Globus pallidus (tissue), 1 donor: ENCODE measurements at regions not wholly inside any gene's neighbourhood (a gene's known extent, or its start where the extent isn't known, plus 50 kb on each side); places are given as distances from the start of the nearest gene placed in this dataset.
"Not testable (repeated sequence)": the region's sequence is repeated elsewhere in the genome, so short reads cannot be mapped to it uniquely, and the experiment has no call there.

Experiments used
- DNase-seq: peaks from one replicate; pipeline ENCODE4 v3.0.0-alpha.2; 2015; ENCODE audit warnings: low spot score

DNA sequence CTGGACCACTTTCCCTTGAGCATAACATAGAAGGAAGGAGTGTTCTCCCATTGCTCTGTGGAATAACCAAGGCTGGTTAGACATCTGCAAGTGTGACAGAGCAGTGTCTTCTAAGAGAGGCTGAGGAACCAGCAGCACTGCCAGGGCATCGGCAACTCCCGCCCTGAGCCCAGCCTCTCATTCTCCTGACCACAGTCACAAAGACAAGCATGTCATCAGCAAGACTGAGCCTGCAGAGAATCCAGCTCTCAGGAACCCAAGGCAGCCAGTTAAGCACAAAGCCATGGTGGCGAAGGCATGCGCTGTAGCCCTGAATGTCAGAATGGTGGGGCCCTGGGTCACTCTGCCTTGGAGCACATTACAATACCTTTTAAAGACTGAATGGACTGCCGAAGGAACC, 253.9 kb downstream of the AGTPBP1 start:
- no peak for DNase-seq

DNA sequence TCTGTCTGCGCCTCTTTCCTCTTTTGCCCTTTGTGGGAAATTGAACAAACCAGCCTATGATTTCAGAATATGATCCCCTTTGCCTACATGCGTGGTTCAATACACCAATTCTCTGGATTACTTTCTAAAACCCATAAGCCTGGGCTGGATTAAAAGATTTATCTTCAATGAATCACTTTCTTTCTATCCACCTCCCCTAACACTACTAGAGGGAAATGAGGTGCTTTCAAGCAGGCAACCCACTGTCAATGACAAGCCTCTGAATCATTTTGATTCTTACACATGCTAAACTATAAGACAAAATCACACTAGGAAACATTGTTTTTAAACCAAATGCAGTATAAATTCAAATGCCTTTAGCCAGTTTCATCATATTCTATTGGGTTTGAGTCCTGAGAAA, 257.5 kb downstream of the AGTPBP1 start:
- no peak for DNase-seq

DNA sequence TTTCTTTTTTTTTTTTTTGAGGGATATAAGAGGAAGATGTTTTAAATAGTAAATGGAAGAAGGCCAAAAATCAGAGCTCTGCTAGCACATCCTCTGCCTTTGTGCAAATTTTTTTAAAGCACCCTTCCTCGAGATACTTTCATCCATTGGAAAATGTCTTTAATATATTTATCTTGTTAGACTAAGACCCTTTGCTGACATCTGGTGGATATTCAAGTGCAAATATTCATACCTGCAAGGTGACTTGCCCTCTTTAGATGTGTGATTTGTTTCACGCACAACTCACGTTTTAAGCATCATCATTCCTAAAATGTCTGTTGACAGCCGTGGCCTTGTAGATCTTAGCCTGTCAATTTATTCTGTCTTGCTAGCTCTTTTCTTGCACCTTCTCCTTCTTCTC, 258.5 kb downstream of the AGTPBP1 start:
- DNase-seq, result no peak

DNA sequence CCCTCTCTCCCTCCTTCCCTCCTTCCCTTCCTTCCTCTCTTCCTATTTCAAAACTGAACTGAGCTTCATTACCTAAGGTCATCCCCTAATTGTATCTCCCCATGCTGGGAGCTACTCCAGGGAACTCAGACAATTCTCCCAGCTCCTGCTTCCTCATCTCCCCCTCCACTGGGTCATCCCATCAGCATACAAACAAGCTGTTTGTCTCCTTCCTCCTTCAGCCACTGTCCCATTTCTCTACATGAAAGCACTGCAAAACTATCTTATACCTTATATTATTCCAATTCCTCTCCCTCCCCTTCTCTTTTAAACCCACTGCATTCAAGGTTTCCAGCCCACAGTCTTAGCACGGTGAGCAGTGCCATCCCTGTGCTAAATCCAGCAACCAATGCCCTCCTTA, 262.4 kb downstream of the AGTPBP1 start:
- DNase-seq, result no peak

DNA sequence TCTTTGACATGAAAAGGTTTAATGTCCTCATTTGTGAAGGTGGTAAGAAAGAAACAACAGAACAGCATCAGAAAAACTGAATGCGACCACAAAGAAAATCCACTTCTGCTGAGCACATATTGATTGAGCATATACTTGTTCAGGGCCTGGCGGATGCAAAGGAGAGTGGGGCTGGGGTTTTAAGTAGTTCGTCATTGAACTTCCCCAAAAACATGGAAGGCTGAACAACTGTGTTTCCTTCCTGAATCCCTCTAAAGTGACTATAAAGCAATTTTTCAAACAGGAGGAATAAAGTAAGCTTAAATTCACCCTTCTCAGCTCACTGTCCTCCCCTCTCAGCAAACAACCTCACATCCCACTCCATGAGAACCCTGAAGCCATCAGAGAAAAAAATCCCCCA, 262.9 kb downstream of the AGTPBP1 start:
- no peak for DNase-seq

DNA sequence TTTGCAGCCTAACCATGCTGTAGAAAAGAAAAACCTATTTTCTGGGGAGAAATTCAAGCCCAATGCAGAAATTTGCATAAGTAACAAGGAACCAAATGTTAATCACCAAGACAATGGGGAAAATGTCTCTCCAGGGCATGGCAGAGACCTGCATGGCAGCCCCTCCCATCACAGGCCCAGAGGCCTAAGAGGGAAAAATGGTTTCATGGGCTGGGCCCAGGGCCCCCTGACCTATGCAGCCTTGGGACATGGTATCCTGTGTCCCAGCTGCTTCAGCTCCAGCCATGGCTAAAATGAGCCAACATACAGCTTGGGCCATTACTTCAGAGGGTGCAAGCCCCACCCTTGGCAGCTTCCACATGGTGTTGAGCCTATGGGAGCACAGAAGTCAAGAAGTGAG, 266.9 kb downstream of the AGTPBP1 start:
- DNase-seq, result not testable (repeated sequence)

DNA sequence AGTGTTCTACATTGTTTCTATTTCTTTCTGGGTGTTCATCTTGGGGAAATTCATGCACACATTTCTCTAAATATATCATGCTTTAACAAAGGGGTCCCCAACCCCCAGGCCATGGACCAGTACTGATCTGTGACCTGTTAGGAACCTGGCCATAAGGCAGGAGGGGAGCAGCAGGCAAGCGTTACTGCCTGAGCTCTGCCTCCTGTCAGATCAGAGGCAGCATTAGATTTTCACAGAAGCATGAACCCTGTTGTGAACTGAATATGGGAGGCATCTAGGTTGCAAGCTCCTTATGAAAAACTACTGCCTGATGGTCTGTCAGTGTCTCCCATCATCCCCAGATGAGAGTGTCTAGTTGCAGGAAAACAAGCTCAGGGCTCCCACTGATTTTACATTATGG, 270.0 kb downstream of the AGTPBP1 start:
- DNase-seq, result no peak

DNA sequence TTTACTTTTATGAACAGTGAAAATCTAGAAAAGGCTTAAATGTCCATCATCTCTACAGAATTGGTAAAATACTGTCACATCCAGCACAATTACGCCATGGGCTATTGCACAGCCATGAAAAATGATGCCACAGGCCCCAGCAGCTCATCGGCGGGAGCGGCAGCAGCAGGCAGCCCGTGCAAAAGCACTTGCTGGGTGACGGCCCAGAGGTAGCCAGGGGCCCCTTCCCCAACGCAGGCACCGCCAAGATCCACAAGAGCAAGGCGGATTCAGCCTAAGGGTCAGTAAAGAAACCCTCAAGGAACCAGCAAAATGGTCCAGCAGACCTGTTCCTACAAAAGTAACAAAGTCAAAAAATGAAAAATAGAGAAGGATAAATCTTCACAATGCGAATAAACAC, 272.7 kb downstream of the AGTPBP1 start:
- no peak for DNase-seq

DNA sequence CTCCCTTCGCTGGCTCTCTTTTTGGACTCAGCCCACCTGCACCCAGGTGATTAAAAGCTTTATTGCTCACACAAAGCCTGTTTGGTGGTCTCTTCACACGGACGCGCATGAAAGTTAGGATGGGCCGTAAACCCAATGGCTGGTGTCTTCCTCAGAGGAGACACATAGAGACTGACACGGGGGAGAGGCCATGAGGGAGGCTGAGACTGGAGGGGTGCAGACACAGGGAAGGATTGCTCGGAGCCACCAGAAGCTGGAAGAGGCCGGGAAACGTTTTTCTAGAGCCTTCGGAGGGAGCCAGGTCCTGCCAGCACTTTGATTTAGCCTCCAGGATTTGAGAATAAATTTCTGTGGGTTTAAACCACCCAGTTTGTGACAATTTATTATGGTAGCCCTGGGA, 274.9 kb downstream of the AGTPBP1 start:
- no peak for DNase-seq

DNA sequence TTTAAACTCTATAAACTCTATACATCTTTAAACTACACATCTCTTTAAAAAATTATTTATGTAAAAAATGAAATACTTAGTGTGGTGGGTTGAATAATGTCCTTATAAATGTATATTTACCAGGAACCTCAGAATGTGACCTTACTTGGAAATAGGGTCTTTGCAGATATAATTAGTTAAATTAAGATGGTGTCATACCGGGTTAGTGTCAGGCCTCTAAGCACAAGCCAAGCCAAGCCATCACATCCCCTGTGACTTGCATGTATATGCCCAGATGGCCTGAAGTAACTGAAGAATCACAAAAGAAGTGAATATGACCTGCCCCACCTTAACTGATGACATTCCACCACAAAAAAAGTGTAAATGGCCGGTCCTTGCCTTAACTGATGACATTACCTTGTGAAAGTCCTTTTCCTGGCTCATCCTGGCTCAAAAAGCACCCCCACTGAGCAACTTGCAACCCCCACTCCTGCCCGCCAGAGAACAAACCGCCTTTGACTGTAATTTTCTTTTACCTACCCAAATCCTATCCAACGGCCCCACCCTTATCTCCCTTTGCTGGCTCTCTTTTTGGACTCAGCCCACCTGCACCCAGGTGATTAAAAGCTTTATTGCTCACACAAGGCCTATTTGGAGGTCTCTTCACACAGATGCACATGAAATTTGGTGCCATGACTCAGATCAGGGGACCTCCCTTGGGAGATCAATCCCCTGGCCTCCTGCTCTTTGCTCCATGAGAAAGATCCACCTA, 283.5 kb downstream of the AGTPBP1 start:
- not testable (repeated sequence) for DNase-seq

DNA sequence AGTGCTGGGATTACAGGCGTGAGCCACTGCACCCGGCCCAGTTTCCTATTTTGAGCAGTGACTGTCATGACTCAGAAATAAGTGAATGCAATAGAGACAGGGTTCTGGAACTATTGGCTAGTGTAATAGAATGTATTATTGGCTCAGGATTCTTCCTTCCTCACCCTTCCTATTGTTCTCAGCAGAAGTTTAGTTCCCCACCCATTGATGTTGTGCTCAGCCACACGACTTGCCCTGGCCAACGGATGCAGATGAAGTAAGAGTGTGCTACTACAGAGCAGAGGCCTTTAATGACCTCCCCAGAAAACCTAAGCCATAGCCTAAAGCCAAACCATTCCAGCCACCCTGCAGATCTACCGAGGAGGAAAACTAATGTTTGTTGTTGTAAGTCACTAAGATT, 287.9 kb downstream of the AGTPBP1 start:
- DNase-seq, result no peak

DNA sequence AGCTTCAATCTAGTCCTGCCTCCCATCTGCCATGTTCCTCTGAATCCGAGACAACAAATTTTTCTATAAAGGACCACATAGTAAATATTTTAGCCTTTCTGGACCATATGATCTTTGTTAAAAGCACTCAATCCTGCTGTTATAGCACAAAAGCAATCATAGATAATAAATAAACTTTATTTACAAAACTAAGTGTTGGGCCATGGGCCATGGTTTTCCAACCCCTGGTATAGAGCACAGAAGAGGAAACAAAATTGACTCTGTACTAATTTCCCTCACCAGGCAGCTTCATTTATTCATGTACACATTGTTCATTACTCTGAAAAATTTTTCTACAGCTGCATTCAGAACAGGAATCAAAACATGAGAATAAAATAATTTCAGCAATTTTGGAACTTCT, 288.9 kb downstream of the AGTPBP1 start:
- DNase-seq, result no peak

DNA sequence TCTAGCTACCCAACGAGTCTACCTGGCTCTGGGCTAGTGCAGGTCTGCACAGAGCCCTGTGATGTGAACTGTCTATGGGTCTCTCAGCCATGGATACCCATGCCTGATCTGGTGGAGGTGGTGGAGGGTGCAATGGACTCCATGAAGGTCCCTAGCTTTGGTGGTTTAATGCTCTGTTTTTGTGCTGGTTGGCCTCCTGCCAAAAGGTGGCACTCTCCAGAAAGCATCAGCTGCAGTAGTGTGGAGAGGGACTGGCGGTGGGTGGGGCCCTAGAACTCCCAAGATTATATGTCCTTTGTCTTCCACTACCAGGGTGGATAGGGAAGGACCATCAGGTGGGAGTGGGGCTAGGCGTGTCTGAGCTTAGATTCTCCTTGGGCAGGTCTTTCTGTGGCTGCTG, 290.1 kb downstream of the AGTPBP1 start:
- DNase-seq, result no peak

DNA sequence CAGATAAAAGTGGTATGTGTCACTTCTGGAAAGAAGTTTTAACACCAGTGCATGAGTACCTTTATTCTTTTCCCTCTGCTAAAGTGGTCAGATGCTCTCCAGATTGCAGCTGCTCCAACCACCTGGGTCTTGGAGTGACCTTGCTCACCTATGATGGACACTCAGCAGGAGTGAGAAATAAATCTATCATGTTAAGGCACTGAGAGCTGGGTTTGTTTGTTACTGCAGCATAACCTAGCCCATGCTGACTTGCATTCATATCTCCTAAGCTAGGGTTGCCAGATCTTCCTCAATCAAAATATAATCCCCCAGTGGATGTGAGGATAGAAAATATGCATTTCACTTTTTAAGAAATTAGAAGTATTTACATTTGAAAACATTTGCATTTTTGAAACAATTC, 295.9 kb downstream of the AGTPBP1 start:
- DNase-seq, result no peak

DNA sequence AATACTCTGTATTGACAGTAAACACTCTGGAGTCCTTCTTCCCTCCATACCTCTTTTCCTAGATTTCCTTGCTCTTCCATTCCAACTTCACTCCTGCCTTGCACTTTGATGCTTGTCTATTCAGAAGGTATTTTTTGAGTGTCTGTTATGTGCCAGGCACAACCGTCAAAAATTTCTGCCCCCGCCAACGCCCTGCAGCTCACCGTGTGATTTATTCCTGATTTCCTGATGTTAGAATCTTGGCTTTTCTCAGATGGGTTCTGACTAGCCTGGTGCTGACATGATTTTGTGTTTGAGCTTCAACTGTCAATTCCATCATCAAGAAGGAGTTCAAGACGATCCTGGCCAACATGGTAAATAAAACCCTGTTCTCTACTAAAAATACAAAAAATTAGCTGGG, 297.5 kb downstream of the AGTPBP1 start:
- no peak for DNase-seq

DNA sequence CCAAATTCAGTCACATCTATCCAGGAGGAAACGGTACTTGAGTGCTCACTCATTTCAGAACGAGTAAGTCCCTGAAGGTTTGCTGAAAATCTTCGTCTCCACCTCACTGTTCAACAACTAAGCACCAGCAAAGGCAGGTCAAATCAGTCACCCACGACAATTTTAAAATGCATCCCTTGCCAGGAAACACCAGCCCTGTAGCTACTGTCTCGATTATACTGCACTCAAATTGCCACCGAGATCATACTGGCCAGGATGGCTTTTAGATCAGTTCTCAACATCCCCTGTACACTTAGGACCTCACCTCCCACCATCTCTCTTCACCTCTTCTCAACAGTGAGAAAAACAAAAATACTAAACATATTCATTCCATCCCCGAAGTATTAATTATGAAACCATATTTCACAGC, 298.6 kb downstream of the AGTPBP1 start:
- no peak for DNase-seq

DNA sequence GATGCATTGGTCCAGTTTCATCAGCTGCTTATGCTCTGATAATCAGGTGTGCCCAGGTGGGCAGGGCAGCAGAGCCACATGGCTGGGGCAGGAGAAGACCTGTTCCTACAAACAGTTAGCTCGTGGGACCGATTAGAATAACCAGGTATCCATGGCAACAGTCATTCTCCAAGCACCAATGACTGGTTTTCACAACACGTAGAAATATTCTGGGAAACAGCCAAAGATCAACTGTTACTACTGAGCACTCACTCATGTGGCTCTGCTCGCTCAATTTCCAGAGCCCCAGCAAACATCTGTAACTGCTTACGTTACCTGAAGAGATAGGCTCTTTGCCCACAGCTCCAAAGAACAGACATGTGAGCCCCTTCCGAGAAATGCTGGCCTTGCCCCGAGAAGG, 302.0 kb downstream of the AGTPBP1 start:
- DNase-seq, result no peak

DNA sequence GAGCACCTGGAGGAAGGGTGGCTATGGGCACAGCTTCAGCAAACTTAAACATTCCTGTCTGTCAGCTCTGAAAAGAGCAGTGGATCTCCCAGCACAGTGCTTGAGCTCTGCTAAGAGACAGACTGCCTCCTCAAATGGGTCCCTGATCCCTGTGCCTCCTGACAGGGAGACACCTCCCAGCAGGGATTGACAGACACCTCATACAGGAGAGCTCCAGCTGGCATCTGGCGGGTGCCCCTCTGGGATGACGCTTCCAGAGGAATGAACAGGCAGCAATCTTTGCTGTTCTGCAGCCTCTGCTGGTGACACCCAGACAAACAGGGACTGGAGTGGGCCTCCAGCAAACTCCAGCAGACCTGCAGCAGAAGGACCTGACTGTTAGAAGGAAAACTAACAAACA, 307.8 kb downstream of the AGTPBP1 start:
- not testable (repeated sequence) for DNase-seq

DNA sequence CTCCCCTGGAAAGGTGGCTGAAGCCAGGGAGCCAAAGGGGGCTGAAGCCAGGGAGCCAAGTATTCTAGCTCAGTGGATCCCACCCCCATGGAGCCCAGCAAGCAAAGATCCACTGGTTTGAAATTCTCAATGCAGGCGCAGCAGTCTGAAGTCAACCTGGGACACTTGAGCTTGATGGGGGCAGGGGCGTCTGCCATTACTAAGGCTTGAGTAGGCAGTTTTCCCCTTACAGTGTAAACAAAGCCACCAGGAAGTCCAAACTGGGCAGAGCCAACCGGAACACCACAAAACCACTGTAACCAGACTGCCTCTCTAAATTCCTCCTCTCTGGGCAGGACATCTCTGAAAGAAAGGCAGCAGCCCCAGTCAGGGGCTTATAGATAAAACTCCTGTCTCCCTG, 308.2 kb downstream of the AGTPBP1 start:
- not testable (repeated sequence) for DNase-seq

DNA sequence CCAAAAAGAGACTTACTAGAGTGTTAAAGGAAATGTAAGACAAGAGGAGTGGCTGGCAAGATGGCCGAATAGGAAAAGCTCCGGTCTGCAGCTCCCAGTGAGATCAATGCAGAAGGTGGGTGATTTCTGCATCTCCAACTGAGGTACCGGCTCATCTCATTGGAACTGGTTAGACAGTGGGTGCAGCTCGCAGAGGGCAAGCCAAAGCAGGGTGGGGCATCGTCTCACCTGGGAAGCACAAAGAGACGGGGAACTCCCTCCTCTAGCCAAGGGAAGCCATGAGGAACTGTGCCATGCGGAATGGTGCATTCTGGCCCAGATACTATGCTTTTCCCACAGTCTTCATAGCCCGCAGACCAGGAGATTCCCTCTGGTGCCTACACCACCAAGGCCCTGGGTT, 308.7 kb downstream of the AGTPBP1 start:
- no peak for DNase-seq

DNA sequence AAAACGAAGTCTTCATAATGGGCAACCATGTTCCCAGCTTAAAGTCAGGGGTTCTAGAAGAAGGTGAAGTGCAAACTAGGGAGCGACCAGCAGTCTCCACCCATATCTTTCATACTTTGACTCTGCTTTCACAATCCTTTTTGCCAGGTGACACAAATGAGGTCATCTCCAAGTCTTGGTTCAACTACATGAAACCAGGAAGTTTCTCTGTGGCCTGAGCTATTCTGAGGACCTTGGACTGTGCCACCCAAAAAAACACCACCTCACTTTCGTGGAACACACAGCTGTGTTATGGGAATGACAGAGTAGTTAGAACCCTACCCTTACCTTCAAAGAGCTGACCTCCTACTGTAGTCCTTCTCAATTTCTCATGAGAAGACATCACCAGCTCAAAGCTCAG, 309.2 kb downstream of the AGTPBP1 start:
- DNase-seq, result no peak

DNA sequence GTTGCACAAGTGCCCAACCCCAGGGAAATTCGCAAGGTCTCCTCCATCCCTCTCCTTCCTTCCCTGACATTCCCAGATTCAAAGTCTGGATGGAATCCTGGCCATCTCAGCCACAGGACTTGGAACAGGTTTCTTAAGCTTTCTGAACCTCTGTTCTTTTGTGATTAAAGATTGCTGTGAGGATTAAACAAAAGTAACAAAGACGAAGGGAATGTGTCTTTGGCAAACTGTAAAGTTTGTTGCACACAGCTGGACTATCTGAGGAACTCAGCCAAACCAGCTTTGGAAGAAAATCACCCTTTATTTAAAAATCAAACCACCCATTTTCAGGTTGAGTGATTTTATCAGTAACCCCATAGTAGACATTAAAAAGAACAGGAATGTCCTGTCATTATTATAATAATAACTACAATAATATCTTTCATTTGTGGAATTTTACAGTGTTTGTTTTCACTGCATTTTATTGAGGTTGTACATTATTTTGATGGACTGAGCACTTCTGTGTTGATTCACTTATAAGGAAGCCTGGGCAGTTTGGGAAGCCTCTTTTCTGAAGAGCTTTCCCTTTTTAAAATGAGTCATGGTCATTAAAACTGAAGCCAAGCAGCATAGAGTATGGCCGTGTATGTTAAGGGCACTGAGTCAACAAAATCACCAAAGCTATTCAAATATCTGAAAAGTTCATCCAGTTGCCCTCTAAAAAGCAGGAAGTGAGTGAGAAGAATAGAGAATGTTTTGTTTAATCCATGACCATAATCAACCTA, 310.2 kb downstream of the AGTPBP1 start:
- DNase-seq, result no peak

DNA sequence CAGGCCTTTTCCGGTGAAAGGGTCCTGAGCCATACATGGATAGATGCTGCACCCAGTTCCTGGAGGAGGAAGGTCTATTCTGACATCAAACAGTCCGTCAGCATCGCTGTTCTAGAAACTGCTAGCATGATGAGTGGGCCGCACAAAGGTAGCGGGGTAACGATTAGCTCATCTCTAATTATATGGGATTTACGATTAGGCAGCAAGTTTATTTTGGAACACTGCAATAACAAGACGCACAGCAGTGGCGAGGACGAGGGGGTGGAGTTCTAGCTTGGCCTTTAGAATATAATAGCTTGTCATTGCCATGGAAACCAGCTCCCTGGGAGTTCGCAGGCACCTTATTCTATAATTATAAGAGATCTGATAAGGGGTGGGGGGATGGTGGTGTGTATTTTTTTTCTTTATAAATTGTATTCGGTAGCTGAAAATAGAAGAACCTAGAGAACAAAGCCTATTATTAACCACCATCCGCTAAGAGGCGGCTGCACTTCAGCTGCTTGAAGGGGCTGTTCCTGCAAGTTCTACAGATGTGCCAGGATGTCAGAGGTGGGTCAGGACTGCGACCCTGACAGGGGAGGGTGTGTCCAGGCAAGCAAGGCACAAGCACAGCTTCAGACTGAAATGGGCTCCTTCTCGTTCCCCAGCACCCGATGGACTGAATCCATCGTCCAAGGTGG, 311.0 kb downstream of the AGTPBP1 start:
- DNase-seq, result no peak
